DOHH2 (cell line): ENCODE measurements at regions not wholly inside any gene's neighbourhood (a gene's known extent, or its start where the extent isn't known, plus 50 kb on each side); places are given as distances from the start of the nearest gene placed in this dataset.

Experiments
- CTCF ChIP-seq: fragments of 200-600 bp; sonication (generic); IDR thresholded peaks from one replicate; pipeline ENCODE4 v1.5.1; 2014; ENCODE audit warnings: antibody characterized with exemption, mild to moderate bottlenecking, low read depth, low read length; ENCODE audit not compliant: poor library complexity, severe bottlenecking
- EZH2phosphoT487 ChIP-seq: fragments of 200-600 bp; sonication (generic); IDR thresholded peaks from 2 replicates; pipeline ENCODE4 v1.6.1; 2017; ENCODE audit warnings: borderline replicate concordance, mild to moderate bottlenecking, antibody characterized with exemption, low read length, moderate library complexity, mixed read lengths

DNA sequence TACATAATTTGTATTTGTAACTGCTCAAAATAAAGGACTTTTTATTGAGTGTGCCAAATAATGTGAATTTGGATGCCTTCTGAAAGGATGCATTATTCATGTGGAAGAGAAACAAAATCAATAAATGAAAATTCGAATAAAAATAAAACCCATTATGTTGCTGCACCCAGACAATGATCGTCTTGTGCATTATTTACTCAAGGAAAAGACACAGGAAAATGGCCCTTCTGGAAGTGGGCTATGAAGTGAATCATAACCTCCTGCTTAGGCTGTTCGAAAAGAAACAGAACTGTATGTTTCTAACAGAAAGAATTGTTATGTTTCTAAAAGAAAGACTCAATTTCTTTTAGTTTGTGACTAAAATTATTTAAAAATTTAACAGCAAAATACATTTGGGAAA lies 168.9 kb upstream of the NFIB start:
- TF ChIP-seq CTCF: no peak
- TF ChIP-seq EZH2phosphoT487: no peak
